ENCODE measurements at regions not wholly inside any gene's neighbourhood (a gene's known extent, or its start where the extent isn't known, plus 50 kb on each side); places are given as distances from the start of the nearest gene placed in this dataset.
"Not testable (repeated sequence)": the region's sequence is repeated elsewhere in the genome, so short reads cannot be mapped to it uniquely, and the experiment has no call there.

GRCh38 chr16:29108625-29109169, 123.8 kb downstream of the LAT start:
- DNase-seq; H3K36me3 ChIP-seq (ENCODE audit: control insufficient read depth, insufficient read depth, low read length); H3K27me3 ChIP-seq (replicated peaks; ENCODE audit: control insufficient read depth, insufficient read depth, low read length, poor library complexity, severe bottlenecking); H3K27ac ChIP-seq (ENCODE audit: insufficient read depth, low read length, poor library complexity, severe bottlenecking); H3K9me3 ChIP-seq (ENCODE audit: control insufficient read depth, low read length); H3K4me1 ChIP-seq (ENCODE audit: control insufficient read depth, insufficient read depth, low read length, poor library complexity, severe bottlenecking); H3K4me3 ChIP-seq (ENCODE audit: insufficient read depth, low read depth, low read length, poor library complexity, severe bottlenecking): not testable (repeated sequence)

GRCh38 chr16:29107299-29107698, 122.4 kb downstream of the LAT start:
- DNase-seq, result no peak
- Histone ChIP-seq H3K9me3 (ENCODE audit: control insufficient read depth, low read length) (no peaks in the 10 kb centered on the region), H3K36me3 (ENCODE audit: control insufficient read depth, insufficient read depth, low read length) (no peaks in the 10 kb centered on the region), H3K4me3 (ENCODE audit: insufficient read depth, low read depth, low read length, poor library complexity, severe bottlenecking) (no peak overlapping the region), H3K27me3 (replicated peaks; ENCODE audit: control insufficient read depth, insufficient read depth, low read length, poor library complexity, severe bottlenecking) (no peaks in the 10 kb centered on the region), H3K4me1 (ENCODE audit: control insufficient read depth, insufficient read depth, low read length, poor library complexity, severe bottlenecking) (no peaks in the 10 kb centered on the region), H3K27ac (ENCODE audit: insufficient read depth, low read length, poor library complexity, severe bottlenecking) (no peak overlapping the region)

- H3K4me1 ChIP-seq (ENCODE audit: control insufficient read depth, insufficient read depth, low read length, poor library complexity, severe bottlenecking); H3K9me3 ChIP-seq (ENCODE audit: control insufficient read depth, low read length); H3K27me3 ChIP-seq (replicated peaks; ENCODE audit: control insufficient read depth, insufficient read depth, low read length, poor library complexity, severe bottlenecking); H3K27ac ChIP-seq (ENCODE audit: insufficient read depth, low read length, poor library complexity, severe bottlenecking); H3K4me3 ChIP-seq (ENCODE audit: insufficient read depth, low read depth, low read length, poor library complexity, severe bottlenecking); DNase-seq; H3K36me3 ChIP-seq (ENCODE audit: control insufficient read depth, insufficient read depth, low read length): not testable (repeated sequence)
Observed at GRCh38 chr16:29106259-29106908, 121.5 kb downstream of the LAT start.

- H3K27ac ChIP-seq (ENCODE audit: insufficient read depth, low read length, poor library complexity, severe bottlenecking); H3K4me1 ChIP-seq (ENCODE audit: control insufficient read depth, insufficient read depth, low read length, poor library complexity, severe bottlenecking); DNase-seq; H3K9me3 ChIP-seq (ENCODE audit: control insufficient read depth, low read length); H3K36me3 ChIP-seq (ENCODE audit: control insufficient read depth, insufficient read depth, low read length); H3K27me3 ChIP-seq (replicated peaks; ENCODE audit: control insufficient read depth, insufficient read depth, low read length, poor library complexity, severe bottlenecking); H3K4me3 ChIP-seq (ENCODE audit: insufficient read depth, low read depth, low read length, poor library complexity, severe bottlenecking): not testable (repeated sequence)
Observed at GRCh38 chr16:29104600-29104999, 119.7 kb downstream of the LAT start.

GRCh38 chr16:29097965-29098364, 113.1 kb downstream of the LAT start:
- not testable (repeated sequence) for H3K27me3 ChIP-seq (replicated peaks; ENCODE audit: control insufficient read depth, insufficient read depth, low read length, poor library complexity, severe bottlenecking); H3K4me3 ChIP-seq (ENCODE audit: insufficient read depth, low read depth, low read length, poor library complexity, severe bottlenecking); H3K4me1 ChIP-seq (ENCODE audit: control insufficient read depth, insufficient read depth, low read length, poor library complexity, severe bottlenecking); H3K36me3 ChIP-seq (ENCODE audit: control insufficient read depth, insufficient read depth, low read length); DNase-seq; H3K9me3 ChIP-seq (ENCODE audit: control insufficient read depth, low read length); H3K27ac ChIP-seq (ENCODE audit: insufficient read depth, low read length, poor library complexity, severe bottlenecking)

- not testable (repeated sequence) for H3K27me3 ChIP-seq (replicated peaks; ENCODE audit: control insufficient read depth, insufficient read depth, low read length, poor library complexity, severe bottlenecking); H3K4me1 ChIP-seq (ENCODE audit: control insufficient read depth, insufficient read depth, low read length, poor library complexity, severe bottlenecking); H3K9me3 ChIP-seq (ENCODE audit: control insufficient read depth, low read length); H3K4me3 ChIP-seq (ENCODE audit: insufficient read depth, low read depth, low read length, poor library complexity, severe bottlenecking); H3K27ac ChIP-seq (ENCODE audit: insufficient read depth, low read length, poor library complexity, severe bottlenecking); DNase-seq; H3K36me3 ChIP-seq (ENCODE audit: control insufficient read depth, insufficient read depth, low read length)
Observed at GRCh38 chr16:29094729-29095624, 110.1 kb downstream of the LAT start.

GRCh38 chr16:29094325-29094724, 109.5 kb downstream of the LAT start:
- not testable (repeated sequence) for DNase-seq; H3K4me3 ChIP-seq (ENCODE audit: insufficient read depth, low read depth, low read length, poor library complexity, severe bottlenecking); H3K4me1 ChIP-seq (ENCODE audit: control insufficient read depth, insufficient read depth, low read length, poor library complexity, severe bottlenecking); H3K36me3 ChIP-seq (ENCODE audit: control insufficient read depth, insufficient read depth, low read length); H3K9me3 ChIP-seq (ENCODE audit: control insufficient read depth, low read length); H3K27me3 ChIP-seq (replicated peaks; ENCODE audit: control insufficient read depth, insufficient read depth, low read length, poor library complexity, severe bottlenecking); H3K27ac ChIP-seq (ENCODE audit: insufficient read depth, low read length, poor library complexity, severe bottlenecking)

GRCh38 chr16:29089679-29090078, 104.8 kb downstream of the LAT start:
- DNase-seq; H3K4me1 ChIP-seq (ENCODE audit: control insufficient read depth, insufficient read depth, low read length, poor library complexity, severe bottlenecking); H3K27me3 ChIP-seq (replicated peaks; ENCODE audit: control insufficient read depth, insufficient read depth, low read length, poor library complexity, severe bottlenecking); H3K27ac ChIP-seq (ENCODE audit: insufficient read depth, low read length, poor library complexity, severe bottlenecking); H3K36me3 ChIP-seq (ENCODE audit: control insufficient read depth, insufficient read depth, low read length); H3K4me3 ChIP-seq (ENCODE audit: insufficient read depth, low read depth, low read length, poor library complexity, severe bottlenecking); H3K9me3 ChIP-seq (ENCODE audit: control insufficient read depth, low read length): not testable (repeated sequence)

- not testable (repeated sequence) for H3K4me1 ChIP-seq (ENCODE audit: control insufficient read depth, insufficient read depth, low read length, poor library complexity, severe bottlenecking); H3K27ac ChIP-seq (ENCODE audit: insufficient read depth, low read length, poor library complexity, severe bottlenecking); H3K27me3 ChIP-seq (replicated peaks; ENCODE audit: control insufficient read depth, insufficient read depth, low read length, poor library complexity, severe bottlenecking); DNase-seq; H3K36me3 ChIP-seq (ENCODE audit: control insufficient read depth, insufficient read depth, low read length); H3K4me3 ChIP-seq (ENCODE audit: insufficient read depth, low read depth, low read length, poor library complexity, severe bottlenecking); H3K9me3 ChIP-seq (ENCODE audit: control insufficient read depth, low read length)
Observed at GRCh38 chr16:29087673-29088072, 102.8 kb downstream of the LAT start.
